HG03095 (cell line): ENCODE measurements at regions not wholly inside any gene's neighbourhood (a gene's known extent, or its start where the extent isn't known, plus 50 kb on each side); places are given as distances from the start of the nearest gene placed in this dataset.

Experiments used
- ATAC-seq: cut with Tn5 transposase; IDR thresholded peaks from one replicate; pipeline ENCODE4 v1.9.1; 2021; ENCODE audit warnings: moderate library complexity; ENCODE audit not compliant: unreplicated experiment

GRCh38 chr3:22916933-22917332 lies 286.2 kb upstream of the UBE2E2 start:
- no peak for ATAC-seq

DNA sequence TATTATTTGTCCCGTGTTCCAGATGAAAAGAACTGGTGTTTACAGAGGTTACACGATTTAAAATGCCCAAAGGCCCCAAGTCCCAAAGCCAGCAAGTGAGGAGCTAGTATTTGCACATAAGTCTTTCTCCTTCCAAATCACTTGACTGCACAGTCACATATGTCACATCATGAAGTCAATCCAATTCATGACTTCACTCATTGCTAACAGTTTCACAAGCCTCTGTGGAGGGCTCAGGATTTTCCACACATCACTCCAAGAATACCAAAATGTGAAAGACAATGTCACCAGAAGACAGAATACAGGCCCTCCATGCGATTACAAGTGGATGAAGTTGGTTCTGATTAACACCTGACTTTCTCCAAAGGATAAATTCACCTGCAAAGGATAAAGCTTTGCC lies 283.1 kb upstream of the UBE2E2 start:
- no peak for ATAC-seq

- ATAC-seq: no peak
Measured at GRCh38 chr3:22922317-22922716, 280.8 kb upstream of the UBE2E2 start.

DNA sequence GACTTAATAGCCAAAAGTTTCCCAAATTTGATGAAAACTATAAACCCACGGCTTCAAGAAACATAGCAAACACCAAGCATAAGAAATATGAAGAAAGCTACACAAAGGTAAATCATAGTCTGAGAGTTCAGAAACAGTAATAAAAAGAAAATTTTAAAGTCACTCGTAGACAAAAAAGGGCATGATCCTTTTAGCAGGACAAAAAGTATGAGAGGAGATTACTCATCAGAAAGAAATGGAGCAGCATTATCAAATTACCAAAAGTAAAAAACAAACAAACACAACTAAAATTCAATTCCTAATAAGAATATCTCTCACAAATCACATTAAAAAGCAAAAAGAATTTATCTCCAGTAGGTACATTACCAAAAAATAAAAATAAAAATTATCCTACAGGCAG lies 279.4 kb upstream of the UBE2E2 start:
- ATAC-seq: no peak

DNA sequence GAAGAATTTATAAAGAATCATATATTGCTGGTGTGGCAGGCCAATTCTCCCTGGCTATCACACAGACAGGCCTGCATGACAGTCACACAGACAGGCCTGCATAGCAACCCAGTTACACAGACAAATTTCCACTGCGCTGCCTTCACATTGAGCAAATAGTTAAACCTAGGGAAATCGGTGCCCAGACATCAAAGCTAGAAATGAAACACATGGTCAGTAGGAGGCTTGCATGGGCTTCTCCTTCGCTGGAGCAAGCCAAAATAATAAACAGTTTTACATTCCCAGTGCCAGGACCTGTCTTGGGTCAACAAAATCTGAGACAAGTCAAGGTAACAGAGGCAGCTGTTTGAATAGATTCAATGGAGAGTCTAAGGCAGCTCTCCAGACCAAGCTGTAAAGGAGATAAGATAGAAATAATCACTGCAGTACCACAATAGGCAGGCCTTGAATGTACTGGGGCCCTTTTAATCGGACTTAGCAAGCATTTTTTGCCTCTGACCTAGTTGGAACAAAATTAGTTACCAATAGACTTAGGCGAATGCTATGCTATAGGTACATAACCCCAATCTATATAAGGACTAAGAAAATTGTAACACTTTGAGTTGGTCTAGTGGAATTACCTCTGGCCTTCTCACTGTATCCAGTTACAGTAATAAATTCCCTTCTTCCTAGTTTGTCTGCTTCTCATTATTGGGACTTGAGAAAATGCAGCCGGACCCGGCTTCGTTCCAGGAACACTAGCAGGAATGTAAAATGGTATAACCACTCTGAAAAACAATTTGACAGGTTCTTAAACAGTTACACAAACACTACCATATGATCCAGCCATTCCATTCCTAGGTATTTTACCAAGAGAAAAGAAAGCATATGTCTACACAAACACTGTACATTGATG lies 274.7 kb upstream of the UBE2E2 start:
- no peak for ATAC-seq

DNA sequence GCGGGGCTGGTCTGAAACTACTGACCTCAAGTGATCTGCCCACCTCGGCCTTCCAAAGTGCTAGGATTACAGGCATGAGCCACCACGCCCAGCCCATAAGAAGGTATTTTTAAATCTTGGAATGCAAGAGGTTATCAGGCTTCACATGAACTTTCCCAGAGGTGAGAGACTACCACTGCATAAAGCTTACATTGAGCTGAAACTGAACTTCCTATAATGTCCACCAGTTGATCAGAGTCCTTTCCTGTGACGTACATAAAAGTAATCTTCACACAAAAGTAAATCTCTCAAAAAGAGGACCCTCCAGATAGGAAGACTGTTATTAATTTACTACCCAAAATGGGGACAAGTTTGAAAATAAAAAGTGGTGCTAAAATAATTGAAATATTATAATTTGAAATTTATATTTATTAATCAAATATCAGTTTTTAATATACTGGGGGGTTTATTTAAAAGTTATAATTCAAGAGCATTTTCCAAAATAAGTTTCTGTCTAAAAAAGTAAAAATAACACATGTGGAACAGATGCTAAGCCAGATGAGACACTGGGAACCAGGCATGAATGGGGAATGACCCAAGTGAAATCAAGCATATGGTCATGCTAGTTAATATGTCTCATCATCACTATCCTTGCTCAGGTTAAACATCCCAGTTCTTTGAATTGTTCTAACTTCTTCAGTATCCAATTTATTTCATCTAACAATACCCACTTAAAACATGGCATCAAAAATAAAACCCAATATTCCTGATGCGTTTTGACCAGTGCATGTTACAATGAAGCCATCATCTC lies 269.9 kb upstream of the UBE2E2 start:
- ATAC-seq: no peak

GRCh38 chr3:22933841-22934116 lies 269.3 kb upstream of the UBE2E2 start:
- ATAC-seq: no peak

DNA sequence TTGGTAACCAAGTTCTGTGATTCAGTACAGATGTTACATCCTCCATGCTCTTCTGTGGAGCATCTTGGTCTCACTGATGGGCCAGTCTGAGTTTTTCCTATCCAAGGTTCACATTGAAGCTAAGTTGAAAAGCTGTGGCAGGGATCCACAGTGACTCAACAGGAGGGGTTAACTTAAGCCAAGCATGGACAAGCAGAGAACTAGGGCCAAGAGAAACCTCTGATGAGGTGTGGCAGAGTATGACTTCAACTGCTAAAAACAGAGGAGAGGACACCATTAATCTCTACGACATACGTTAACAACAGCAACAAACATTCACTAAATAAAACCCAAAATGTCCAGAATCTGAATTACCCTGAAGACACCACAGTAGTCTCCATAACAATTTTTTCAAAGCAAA lies 268.1 kb upstream of the UBE2E2 start:
- ATAC-seq: no peak

DNA sequence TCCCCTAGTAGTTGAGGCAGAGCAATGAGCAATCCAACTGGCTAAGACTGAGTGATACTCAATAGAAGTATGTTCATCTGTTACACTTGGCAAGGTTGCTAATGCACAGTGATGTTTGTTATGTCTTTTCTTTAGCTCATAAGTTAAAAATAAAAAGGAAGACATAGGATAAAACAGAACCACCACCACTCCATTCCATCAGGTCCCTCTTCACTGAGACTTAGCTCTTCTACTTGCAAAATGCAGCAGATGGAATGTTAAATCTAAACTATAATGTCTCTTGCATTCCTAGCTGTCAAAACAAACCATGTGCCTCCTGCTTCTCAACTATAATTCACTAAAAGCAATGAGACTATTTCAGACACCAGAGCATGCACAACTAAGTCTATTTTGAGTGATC lies 265.6 kb upstream of the UBE2E2 start:
- no peak for ATAC-seq

- no peak for ATAC-seq
Measured at GRCh38 chr3:22938739-22939138, 264.4 kb upstream of the UBE2E2 start.

DNA sequence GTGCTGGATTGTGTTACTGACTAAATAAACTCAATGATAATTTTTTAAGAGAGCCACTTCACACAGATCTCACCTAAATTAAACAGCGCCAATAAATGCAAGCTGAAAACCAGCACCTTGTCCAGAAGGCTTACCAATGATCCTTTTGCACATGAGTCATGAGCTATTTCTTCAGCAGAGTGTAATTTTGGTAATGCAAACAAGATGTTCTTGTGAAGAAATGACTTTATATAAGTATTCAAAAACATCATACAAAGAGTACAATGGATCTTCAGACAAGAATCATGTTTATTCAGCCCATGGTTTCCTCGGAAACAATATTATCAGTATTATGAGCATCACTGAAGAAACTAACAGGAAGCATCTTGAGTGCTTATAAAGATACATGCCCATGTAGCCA lies 263.8 kb upstream of the UBE2E2 start:
- ATAC-seq: no peak

GRCh38 chr3:22940285-22940684 lies 262.8 kb upstream of the UBE2E2 start:
- ATAC-seq: no peak

DNA sequence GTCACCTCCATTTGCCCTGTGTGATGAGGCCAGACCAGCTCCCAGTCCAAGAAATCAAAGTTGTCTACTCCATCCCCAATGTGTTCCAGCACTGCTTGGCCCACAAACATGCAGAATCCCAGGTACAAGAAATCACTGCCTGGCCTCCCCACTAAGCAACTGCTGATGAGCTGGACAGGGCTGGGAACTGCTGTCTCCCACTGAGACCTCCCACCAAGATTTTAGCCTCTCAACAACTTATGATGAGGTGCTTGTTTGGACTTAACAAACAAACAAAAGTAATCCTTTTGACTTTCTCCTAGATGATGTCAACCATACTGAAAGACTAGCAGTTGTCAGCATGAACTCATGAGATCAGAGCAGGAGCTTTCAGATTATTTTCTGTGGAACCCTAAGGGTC lies 260.1 kb upstream of the UBE2E2 start:
- no peak for ATAC-seq

DNA sequence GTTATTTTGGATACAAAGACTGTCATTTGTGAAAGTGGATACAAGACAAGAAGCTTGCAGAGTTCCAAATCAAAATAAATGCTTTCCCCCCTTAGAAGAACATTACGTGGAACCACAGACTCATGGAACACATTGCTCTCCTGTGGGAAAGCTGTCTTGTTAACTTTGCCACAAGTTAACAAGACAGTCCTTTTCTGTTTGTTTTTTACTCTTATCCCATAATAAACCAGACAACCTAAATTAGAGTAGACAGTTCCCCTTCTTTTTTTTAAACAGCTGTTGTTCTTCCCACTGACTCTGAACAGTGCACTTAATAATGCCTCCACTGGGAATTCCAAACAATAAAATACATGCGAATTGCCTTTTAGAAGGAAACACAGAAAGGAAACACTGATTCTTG lies 255.3 kb upstream of the UBE2E2 start:
- no peak for ATAC-seq

DNA sequence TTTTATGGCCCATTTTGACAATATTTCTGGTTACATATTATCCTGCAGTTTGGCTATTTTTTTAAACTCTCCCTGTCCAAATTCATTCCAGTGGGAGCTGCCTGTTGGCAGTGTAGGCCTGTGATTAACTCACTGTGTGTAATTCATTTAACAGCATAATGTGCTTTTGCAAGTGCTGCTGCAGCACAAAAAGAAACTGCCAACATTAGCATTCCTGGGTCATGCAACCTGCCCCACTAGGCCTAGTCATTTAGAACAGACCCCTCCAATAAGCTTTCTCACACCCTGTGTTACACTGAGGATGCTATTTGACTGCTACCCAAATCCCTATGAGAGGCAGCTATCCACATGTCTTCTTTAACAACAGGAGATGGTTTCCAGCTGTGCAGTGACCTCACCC lies 251.2 kb upstream of the UBE2E2 start:
- ATAC-seq: no peak

DNA sequence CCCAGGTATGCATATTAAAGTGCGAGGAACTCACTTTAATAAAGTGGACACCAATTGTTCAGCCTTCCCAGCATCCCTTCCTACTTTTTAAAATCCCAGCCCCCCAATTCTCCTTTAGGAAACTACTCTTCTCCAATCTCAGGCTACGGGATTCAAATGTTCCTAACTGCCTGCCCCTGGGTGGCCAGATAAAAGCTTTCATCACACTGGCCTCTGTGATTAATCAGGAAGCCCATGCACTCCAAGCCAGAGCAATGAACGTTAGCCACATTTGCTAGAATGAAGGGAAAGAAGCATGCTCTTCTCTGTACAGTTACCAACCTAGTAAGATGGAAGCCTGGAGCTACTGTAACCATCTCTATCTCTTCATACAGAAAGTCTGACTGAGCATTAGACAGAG lies 250.3 kb upstream of the UBE2E2 start:
- ATAC-seq: no peak

DNA sequence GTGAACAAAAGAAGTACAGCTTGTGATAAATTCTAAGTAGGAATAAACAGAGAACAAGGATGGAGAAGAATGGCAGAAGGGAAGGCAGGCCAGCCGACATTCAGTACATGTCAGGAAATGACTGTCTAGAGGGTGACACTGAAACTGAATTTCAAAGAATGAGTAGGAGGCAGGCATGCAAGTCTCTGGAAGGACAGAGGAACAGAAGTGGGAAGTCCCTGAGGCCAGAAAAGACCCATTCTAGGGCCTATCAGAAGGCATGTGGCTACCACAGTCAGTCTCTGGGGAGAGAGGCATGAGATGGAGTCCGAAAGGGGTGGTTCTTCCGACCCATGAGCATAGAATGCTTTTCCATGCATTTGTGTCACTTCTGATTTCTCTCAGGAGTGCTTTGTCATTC lies 243.5 kb upstream of the UBE2E2 start:
- peak; percentile 96 for ATAC-seq

DNA sequence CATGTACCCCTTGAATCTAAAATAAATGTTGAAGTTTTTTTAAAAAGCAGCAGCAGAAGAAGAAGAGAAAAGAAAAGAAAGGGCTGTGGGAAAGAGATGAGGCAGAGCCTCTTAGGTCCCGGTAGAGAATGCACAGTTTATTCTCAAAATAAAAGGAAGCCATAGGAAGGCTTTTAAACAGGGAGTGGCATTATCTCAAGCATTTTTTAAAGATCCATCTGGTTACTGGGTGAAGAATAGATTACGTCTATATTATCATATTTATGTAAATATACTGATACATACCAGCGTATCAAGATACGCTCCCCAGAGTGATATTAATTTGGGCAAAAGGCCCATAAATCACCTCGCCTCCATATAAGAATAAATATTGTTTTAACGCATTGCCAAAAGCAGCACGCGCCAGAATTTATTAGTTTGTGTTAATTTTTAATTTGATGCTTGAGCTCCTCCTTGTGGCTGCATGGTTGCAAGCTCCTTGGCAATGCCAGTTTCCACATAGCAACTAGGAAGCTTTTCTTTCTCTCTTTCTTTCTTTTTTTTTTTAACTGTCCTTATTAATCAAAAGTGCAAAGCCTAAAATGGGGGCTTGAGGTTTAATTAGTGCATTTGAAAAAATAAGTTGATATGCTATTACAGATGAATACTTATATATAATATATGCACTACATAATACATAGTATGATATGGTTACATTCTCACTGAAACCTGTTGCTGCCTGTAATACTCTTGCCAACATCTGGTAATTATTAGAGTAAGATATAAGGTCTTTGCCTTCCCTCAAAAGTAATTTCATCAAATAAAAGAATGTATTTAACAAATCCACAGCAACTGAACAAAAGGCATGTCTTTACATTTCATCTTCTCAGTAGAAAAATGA lies 242.8 kb upstream of the UBE2E2 start:
- ATAC-seq: no peak

DNA sequence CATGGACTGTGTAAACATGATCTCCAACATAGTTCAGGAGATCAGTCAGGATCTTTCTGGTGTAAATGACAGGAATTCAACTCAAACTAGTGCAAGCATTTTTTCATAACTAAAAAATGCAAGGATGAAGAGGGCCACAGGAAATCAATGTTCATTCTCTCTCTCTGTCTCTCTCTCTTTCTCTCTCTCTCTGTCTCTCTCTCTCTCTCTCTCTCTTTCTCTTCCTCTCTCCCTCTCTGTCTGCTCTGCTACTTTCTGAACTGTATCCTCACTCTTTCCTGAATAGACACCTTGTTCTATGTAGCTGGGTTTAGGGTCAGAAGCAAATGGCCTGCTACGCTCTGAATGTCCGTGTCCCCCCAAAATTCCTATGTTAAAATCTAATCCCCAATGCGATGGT lies 240.9 kb upstream of the UBE2E2 start:
- no peak for ATAC-seq

- ATAC-seq: no peak
Measured at GRCh38 chr3:22966349-22966748, 236.8 kb upstream of the UBE2E2 start.

DNA sequence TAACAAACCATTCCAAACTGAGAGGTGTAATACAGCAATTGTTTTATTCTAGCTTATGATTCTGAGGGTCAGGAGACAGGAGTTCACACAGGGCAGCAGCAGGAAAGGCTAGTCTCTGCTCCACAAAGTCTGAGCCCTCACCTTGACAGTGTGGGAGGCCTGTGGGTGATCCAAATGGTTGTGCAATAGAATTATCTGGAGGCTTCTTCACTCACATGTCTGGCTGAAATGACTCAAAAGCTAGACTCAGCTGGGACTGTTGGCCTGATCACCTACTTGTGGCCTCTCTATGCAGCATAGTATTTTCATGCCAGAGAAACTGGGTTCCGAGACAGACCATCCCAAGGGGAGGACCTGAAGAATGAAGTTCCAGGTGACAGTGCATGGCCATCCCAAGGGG lies 233.9 kb upstream of the UBE2E2 start:
- no peak for ATAC-seq

- ATAC-seq: no peak
Measured at GRCh38 chr3:22971497-22971896, 231.6 kb upstream of the UBE2E2 start.
